ENCODE measurements at regions not wholly inside any gene's neighbourhood (a gene's known extent, or its start where the extent isn't known, plus 50 kb on each side); places are given as distances from the start of the nearest gene placed in this dataset.

- ATAC-seq (no peak), DNase-seq (no peak), FAIRE-seq (no peak)
- Histone ChIP-seq H3K27ac (no peak overlapping the region), H3K27me3 (no peaks in the 10 kb centered on the region), H3K36me3 (no peaks in the 10 kb centered on the region), H3K4me3 (no peak overlapping the region), H3K9me3 (no peaks in the 10 kb centered on the region), H3K4me1 (no peaks in the 10 kb centered on the region)
- intact Hi-C loops (cut with DNase I) = no loop called here
- TF ChIP-seq CTCF (IDR thresholded peaks at IDR 0.05) = no peak
- 24 to 47% methylated on average over 3 of the region's 3 CpGs for WGBS, 2 donors
Observed at GRCh38 chr7:57328963-57329362, 121.0 kb upstream of the ZNF716 start.

- Histone ChIP-seq H3K27ac (no peak overlapping the region), H3K4me3 (no peak overlapping the region), H3K9me3 (no peaks in the 10 kb centered on the region), H3K27me3 (no peaks in the 10 kb centered on the region), H3K4me1 (no peaks in the 10 kb centered on the region), H3K36me3 (no peaks in the 10 kb centered on the region)
- FAIRE-seq = no peak
- ATAC-seq = no peak
- WGBS, 2 donors = 53 to 69% methylated on average over 11 of the region's 11 CpGs
- no peak for TF ChIP-seq CTCF (IDR thresholded peaks at IDR 0.05)
- no peak for DNase-seq
- intact Hi-C loops (cut with DNase I) = no loop called here
Observed at GRCh38 chr7:57339198-57339944, 110.6 kb upstream of the ZNF716 start.

- no peak for DNase-seq
- Histone ChIP-seq H3K27ac (no peak overlapping the region), H3K9me3 (no peaks in the 10 kb centered on the region), H3K27me3 (no peaks in the 10 kb centered on the region), H3K4me1 (no peaks in the 10 kb centered on the region), H3K36me3 (no peaks in the 10 kb centered on the region), H3K4me3 (no peak overlapping the region)
- no peak for TF ChIP-seq CTCF (IDR thresholded peaks at IDR 0.05)
- 65 to 80% methylated on average over 5 of the region's 5 CpGs for WGBS, 2 donors
- intact Hi-C loops (cut with DNase I) = no loop called here
- ATAC-seq = no peak
- no peak for FAIRE-seq
Observed at GRCh38 chr7:57342954-57343353, 107.0 kb upstream of the ZNF716 start.

- no peak for ATAC-seq
- no peaks in the 10 kb centered on the region for H3K4me1 ChIP-seq
- no peak overlapping the region for H3K4me3 ChIP-seq
- H3K27ac ChIP-seq = no peak overlapping the region
- H3K27me3 ChIP-seq = no peaks in the 10 kb centered on the region
- intact Hi-C loops (cut with DNase I) = no loop called here
- no peak for DNase-seq
- no peaks in the 10 kb centered on the region for H3K36me3 ChIP-seq
- whole genome bisulfite sequencing, 2 donors = 60 to 65% methylated on average over 15 of the region's 15 CpGs
- no peak for FAIRE-seq
- H3K9me3 ChIP-seq = no peaks in the 10 kb centered on the region
- TF ChIP-seq CTCF (IDR thresholded peaks at IDR 0.05) = no peak
Observed at GRCh38 chr7:57343901-57344622, 105.9 kb upstream of the ZNF716 start.

GRCh38 chr7:57344957-57345356 is 105.0 kb upstream of the ZNF716 start:
- Histone ChIP-seq H3K36me3 (no peaks in the 10 kb centered on the region), H3K9me3 (no peaks in the 10 kb centered on the region), H3K4me1 (no peaks in the 10 kb centered on the region), H3K27ac (no peak overlapping the region), H3K4me3 (no peak overlapping the region), H3K27me3 (no peaks in the 10 kb centered on the region)
- TF ChIP-seq CTCF (IDR thresholded peaks at IDR 0.05) = no peak
- ATAC-seq = no peak
- WGBS, 2 donors = 54 to 64% methylated on average over 4 of the region's 4 CpGs
- intact Hi-C loops (cut with DNase I) = no loop called here
- no peak for DNase-seq
- no peak for FAIRE-seq
